ENCODE measurements at regions not wholly inside any gene's neighbourhood (a gene's known extent, or its start where the extent isn't known, plus 50 kb on each side); places are given as distances from the start of the nearest gene placed in this dataset.

GRCh38 chr11:116507016-116507415, 265.8 kb downstream of the BUD13 start:
- TF ChIP-seq CTCF (conservative IDR thresholded peaks at IDR 0.05 in 1 of 2, IDR thresholded peaks at IDR 0.05 in 1 of 2; ENCODE audit: extremely low read depth in 1 of 2, insufficient read depth in 1 of 2, low read depth in 1 of 2, low read length in 2 of 2) (no peak), EZH2 (IDR thresholded peaks at IDR 0.05; ENCODE audit: borderline replicate concordance, low read length) (no peak)

All from mammary epithelial cell (primary cell).